ENCODE measurements at regions not wholly inside any gene's neighbourhood (a gene's known extent, or its start where the extent isn't known, plus 50 kb on each side); places are given as distances from the start of the nearest gene placed in this dataset.
"Not testable (repeated sequence)": the region's sequence is repeated elsewhere in the genome, so short reads cannot be mapped to it uniquely, and the experiment has no call there.

- no peak for DNase-seq (ENCODE audit: low spot score)
Observed at GRCh38 chr5:124895236-124895635, 148.8 kb upstream of the ZNF608 start.

- DNase-seq (ENCODE audit: low spot score), result no peak
Observed at GRCh38 chr5:124901081-124901480, 154.6 kb upstream of the ZNF608 start.

GRCh38 chr5:124902097-124902821 lies 155.8 kb upstream of the ZNF608 start:
- DNase-seq (ENCODE audit: low spot score), result no peak

GRCh38 chr5:124905256-124906130 lies 159.1 kb upstream of the ZNF608 start:
- no peak for DNase-seq (ENCODE audit: low spot score)

GRCh38 chr5:124906339-124907097 lies 160.1 kb upstream of the ZNF608 start:
- no peak for DNase-seq (ENCODE audit: low spot score)

DNA sequence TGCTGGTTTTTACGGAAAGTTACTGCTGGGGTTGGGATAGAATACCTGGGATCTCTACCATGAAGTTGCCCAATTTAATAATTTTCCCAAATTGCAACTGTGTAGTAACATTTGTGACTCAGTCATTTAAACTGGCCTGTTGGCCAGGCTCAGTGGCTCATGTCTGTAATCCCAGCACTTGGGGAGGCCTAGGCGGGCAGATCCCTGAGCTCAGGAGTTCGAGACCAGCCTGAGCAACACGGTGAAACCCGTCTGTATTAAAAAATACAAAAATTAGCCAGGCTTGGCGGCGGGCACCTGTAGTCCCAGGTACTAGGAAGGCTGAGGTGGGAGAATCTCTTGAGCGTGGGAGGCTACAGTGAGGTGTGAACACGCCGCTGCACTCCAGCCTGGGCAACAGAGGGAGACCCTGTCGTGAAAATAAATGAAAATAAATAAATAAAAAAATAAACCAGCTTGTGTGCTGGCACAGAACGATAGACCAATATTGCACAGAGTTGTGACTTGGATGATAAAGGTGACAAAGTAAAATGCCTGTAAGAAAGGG lies 160.7 kb upstream of the ZNF608 start:
- no peak for DNase-seq (ENCODE audit: low spot score)

DNA sequence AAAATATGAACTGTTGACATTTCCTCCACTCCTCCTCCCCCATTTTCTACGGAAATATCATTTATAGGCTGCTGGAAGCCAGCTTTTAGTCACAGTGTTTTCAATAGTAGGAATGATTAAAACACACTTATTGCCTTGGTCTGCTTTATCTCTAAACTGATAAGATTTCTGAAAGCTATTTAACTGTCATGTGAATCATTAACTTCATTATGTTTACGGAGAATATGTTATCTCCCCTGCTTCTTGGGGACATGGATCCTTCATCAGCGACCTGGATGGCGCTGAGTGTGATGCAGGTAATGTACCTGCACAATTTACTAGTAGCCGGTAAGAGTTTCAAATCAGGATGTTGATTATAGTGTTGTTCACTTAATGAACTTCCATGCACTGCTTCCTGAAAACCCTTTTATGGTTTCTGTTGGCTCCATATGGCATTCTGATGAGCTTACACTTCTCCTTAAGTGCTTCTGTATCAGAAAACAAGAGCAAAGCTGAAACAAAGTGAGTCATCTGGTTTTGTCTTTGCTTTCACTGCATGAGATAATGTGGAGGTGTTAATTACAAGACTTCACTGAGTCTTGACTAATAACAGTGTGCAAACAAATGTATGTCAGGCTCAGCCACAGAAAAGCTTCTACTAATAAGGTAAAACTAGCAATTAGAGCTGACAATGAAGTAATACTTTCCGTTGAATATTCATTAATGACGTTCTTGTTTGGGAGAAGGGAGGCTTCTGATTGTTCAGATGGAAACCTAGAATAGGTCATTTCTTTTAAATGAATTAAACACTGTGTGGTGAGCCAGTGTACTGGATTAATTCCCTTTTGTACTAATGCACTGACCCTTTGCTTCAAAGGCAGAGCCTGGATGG lies 162.4 kb upstream of the ZNF608 start:
- no peak for DNase-seq (ENCODE audit: low spot score)

DNA sequence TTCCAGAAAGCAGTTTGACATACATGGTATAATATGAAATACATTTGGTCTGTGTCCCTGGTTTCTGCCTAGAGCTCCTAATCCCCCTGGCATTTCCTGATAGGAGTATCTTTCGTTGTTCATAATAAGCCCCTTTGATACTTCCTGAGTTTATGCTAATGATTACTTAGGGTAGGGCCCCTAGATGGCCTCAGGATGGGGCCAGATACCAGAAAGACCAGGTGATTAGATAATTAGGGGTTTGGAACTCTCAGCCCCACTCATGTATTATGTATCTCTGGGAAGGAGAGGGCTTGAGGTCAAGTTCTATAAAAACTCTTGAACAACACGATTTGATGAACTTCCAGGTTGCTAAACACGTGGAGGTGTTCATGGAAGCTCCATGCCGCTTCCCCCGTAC lies 163.3 kb upstream of the ZNF608 start:
- DNase-seq (ENCODE audit: low spot score), result no peak

DNA sequence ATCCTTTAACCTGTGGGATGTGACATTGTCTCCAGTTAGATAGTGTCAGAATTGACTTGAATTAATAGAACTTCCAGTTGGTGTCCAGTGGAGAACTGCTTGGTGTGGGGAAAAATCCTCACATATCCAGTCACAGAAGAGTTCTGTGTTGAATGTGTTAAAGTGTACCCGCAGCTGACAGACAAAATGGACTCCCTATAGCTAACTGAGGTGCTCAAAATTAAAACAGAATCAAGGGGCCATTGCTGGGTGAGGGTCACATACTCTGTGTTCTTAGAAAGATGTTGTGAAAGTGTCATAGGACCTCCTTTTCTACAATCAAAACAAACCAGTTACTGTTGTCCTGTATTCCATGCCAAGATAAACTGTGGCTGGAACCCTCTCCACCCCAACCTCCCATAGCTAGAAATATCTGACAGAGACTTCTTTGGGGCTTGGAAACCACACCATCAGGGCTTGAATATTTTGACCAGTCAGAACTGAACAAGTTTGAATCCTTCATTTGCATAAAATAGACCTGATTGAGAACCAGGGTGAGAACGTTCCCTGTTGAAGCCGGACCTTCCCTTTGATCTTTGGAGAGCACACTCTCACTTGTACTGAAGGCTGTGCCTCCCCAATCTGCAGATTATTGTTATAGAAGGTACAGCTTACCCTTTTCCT lies 164.0 kb upstream of the ZNF608 start:
- no peak for DNase-seq (ENCODE audit: low spot score)

GRCh38 chr5:124912638-124913328 lies 166.3 kb upstream of the ZNF608 start:
- no peak for DNase-seq (ENCODE audit: low spot score)

GRCh38 chr5:124913329-124913653 lies 166.9 kb upstream of the ZNF608 start:
- DNase-seq (ENCODE audit: low spot score), result no peak

GRCh38 chr5:124916313-124916712 lies 169.9 kb upstream of the ZNF608 start:
- not testable (repeated sequence) for DNase-seq (ENCODE audit: low spot score)

- DNase-seq (ENCODE audit: low spot score), result no peak
Observed at GRCh38 chr5:124918618-124919017, 172.2 kb upstream of the ZNF608 start.

- DNase-seq (ENCODE audit: low spot score), result no peak
Observed at GRCh38 chr5:124919076-124919475, 172.6 kb upstream of the ZNF608 start.

GRCh38 chr5:124919747-124920525 lies 173.5 kb upstream of the ZNF608 start:
- no peak for DNase-seq (ENCODE audit: low spot score)

DNA sequence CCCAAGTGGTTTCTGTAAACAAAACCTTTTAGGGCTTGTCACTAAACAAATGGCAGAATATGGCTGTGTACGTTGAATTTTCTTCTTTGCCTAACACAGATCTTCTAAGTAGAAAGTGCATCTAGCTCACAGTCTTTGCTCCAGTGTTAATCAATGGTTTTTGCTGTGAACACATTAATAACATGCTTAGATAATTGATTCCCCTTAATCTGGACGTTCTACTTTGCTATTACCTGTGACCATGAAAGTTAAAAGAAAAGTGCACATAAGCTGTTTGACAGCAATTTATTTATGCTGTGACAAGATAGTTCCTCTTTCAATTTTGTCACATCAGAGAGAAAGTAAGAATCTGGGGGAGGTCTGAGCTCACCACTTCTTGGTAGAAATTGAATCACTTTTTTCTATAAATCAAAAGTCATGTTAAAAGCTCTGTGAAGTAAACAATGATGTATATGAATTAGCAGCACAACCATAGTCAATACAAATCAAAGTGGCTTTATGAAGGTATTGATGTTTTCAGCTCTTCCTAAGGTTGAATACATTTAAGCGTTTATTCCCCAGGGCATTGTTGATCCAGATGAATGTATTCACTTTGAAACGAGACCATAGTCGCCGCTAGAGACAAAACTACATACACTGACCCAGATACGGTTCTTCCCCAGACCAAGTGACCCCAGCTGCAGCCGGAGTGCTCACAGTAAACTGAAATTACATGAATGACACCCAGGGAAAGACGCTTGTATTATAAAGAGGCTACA lies 174.6 kb upstream of the ZNF608 start:
- no peak for DNase-seq (ENCODE audit: low spot score)

DNA sequence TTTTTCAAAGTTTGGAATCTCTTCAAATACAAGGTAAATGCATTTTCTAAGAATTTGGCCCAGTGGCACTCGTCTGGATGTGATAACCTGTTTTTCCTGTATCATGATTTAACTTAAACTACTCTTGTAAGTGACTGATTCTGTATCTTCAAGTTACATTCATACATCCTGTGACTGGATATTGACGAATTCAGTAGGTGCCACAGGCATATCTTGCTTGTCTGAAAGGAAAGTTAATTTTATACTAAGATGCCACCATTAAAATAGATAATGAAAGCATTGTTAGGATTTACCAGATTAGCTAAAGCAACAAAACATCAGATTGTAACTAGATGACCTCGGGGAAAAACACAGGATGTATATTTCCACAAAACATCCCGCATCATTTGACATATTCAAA lies 175.3 kb upstream of the ZNF608 start:
- DNase-seq (ENCODE audit: low spot score), result no peak

DNA sequence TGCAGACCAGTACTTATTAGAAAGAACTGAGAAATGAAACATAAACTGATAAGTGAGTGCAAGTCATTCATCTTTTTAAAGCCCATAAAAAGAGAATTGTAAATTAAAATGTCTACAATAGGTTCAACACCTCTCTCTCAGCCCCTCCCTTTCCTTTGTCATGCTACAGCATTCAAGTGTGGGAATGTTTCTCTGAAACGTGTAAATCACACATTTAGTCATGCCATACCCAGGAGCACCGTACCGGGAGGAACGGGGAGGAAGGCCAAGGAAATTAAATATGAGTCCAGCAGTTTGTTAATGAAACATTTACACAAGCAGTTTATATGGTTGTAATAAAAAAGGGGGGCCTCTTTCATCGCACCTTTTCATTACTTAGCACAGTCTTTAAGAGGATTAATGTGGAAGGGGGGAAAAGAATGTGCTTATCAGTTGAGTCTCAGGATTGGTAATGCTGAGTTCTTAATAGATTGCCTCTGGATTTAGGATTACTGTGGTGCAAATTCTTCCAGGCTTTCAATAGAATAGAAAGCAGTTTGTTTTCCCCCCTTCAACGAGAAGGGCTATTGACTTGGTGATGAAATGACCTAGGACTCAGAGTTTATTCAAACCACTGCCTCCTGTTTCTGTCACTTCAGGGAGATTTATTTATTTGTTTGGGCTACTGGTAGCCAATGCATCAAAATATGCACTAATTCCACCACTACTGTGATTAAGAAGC lies 176.0 kb upstream of the ZNF608 start:
- DNase-seq (ENCODE audit: low spot score), result no peak
